ENCODE measurements at regions not wholly inside any gene's neighbourhood (a gene's known extent, or its start where the extent isn't known, plus 50 kb on each side); places are given as distances from the start of the nearest gene placed in this dataset.

DNA sequence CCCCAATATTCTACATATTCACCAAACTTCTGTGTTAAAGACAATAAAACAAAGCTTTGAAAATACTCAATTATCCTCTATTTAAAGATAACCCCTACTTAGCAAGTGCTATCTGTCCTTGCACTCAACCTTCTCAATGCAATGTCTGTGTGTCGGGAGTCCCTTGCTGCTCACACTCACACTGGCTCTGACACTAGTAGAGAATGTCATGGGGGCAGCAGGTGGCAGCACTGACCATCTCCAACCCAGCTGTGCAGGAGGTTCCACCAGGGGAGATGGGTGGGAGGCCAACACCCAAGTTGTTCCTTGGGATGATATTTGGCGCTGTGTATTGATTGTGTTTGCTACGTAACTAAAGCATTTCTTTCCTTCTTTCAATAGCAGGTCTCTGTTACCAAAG, 59.4 kb upstream of the SIMC1 start:
- no peak for TF ChIP-seq Cebpa-rat (IDR thresholded peaks at IDR 0.05)
- no peak overlapping the region for H3K9ac ChIP-seq
- H3K4me2 ChIP-seq: no peak overlapping the region
- no peak overlapping the region for H3K27ac ChIP-seq
- no peaks in the 10 kb centered on the region for H3K36me3 ChIP-seq
- no peaks in the 10 kb centered on the region for H3K27me3 ChIP-seq
- no peak overlapping the region for H3K4me3 ChIP-seq
- no peaks in the 10 kb centered on the region for H3K4me1 ChIP-seq
- no peaks in the 10 kb centered on the region for H4K20me1 ChIP-seq
- H3K9me3 ChIP-seq (replicated peaks in 1 of 11): peaks cover 0 to 13% (median 8%) of the 10 kb centered on the region in 11 experiments; a peak in 12 of 22 replicates

DNA sequence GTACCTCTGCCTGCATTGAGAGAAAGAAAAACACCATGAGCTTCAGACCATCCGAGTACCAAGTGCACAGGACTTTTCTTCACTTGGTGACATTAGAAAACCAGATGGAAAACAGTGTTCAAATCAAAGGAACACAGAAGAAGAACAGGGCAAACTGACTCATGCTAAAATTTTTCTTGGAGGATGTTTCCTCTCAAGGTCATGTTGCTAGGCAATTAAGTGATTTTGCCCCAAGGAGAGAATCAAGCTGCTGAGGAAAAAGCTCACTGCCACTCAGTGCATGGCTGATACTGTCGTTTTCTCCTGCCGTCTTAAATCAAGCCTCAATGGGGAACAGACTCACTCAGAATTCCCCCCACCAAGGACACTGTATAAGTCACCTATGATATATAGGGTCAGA, 57.9 kb upstream of the SIMC1 start:
- no peak overlapping the region for H3K9ac ChIP-seq
- H4K20me1 ChIP-seq: no peaks in the 10 kb centered on the region
- TF ChIP-seq Cebpa-rat (IDR thresholded peaks at IDR 0.05): no peak
- peaks cover 0 to 13% (median 8%) of the 10 kb centered on the region in 11 experiments; a peak in 12 of 22 replicates for H3K9me3 ChIP-seq (replicated peaks in 1 of 11)
- no peak overlapping the region for H3K4me3 ChIP-seq
- no peaks in the 10 kb centered on the region for H3K36me3 ChIP-seq
- no peaks in the 10 kb centered on the region for H3K4me1 ChIP-seq
- no peak overlapping the region for H3K4me2 ChIP-seq
- H3K27me3 ChIP-seq: no peaks in the 10 kb centered on the region
- no peak overlapping the region for H3K27ac ChIP-seq

DNA sequence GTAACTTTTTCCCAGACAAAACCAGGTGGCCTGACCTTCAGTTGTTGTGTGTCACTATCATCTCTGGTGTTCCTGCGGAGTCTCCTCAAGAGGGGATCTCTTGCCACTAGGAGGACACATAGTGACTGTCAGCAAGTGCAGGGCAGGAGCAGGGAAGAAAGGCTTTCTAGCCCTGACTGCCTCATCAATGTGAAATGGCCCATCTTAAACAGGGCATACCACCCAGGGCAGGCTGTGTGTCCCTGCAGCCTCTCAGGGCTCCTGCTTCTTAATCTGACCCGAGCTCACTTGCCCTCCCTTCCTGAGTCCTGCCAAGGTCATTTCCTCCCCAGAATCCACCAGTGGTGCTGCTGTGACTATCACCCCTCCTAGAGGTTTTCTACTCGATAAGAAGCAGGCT, 57.4 kb upstream of the SIMC1 start:
- TF ChIP-seq Cebpa-rat (IDR thresholded peaks at IDR 0.05): no peak
- Histone ChIP-seq H3K4me1 (no peaks in the 10 kb centered on the region), H3K27me3 (no peaks in the 10 kb centered on the region), H3K4me3 (no peak overlapping the region), H3K9ac (no peak overlapping the region), H3K9me3 (replicated peaks in 1 of 11) (peaks cover 0 to 13% (median 8%) of the 10 kb centered on the region in 11 experiments; a peak in 12 of 22 replicates), H3K36me3 (no peaks in the 10 kb centered on the region), H3K4me2 (no peak overlapping the region), H4K20me1 (no peaks in the 10 kb centered on the region), H3K27ac (no peak overlapping the region)

DNA sequence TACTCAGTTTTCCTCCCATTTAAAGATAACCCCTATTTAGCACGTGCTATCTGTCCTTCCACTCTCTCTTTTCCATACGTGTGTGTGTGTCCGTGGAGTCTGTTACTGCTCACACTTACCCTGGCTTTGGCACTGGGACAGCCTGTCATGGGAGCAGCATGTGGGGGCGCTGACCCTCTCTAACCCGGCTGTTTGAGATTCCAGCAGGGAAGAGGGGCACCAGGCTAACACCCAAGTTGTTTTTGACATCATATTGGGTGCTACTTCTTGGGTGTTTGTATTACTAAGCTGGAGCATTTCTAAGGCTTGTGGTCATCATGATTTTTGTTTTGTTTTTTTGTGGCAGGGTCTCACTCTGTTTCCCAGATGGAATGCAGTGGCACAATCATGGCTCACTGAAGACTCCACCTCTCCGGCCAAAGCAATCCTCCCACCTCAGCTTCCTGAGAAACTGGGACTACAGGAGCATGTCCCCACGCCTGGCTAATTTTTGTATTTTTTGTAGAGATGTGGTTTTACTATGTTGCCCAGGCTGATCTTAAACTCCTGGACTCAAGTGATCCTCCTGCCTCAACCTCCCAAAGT, 56.9 kb upstream of the SIMC1 start:
- H3K4me3 ChIP-seq: no peak overlapping the region
- no peaks in the 10 kb centered on the region for H3K27me3 ChIP-seq

DNA sequence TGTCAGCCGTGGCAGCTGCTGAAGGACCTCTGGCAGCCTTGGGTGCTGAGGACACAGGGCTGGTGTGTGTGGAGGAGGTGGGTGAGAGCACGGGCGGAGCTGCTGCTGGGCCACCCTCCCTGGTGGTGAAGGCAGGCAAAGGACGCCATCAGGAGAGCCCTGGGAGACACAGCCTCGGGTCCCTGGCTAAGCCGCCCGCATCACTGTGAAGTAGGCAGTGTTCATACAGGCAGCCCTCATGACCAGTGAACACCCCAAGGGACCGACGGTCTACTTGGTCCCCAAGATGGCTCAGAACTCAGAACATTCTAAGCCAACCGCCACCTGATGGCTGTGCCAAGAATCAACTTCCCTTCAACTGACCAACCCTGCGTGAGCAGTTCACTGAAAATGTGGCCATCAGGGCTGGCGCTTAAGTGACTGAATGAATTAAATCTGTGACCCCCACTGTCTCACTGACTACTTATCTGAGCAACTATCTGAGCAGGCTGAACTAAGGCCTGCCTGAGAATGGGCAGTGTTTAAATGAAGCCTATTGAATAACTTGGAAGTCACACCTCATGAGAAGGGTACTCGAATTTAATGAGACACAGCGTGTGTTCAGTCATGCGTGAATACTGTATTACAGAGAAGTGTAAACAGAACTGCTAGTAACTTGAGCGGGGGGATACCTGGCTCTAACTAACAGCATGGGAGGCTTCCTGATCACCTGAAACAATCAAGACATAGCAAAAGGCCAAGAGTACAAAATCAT, 54.7 kb upstream of the SIMC1 start:
- no peaks in the 10 kb centered on the region for H3K36me3 ChIP-seq
- no peaks in the 10 kb centered on the region for H3K27me3 ChIP-seq
- H4K20me1 ChIP-seq: no peaks in the 10 kb centered on the region
- H3K9me3 ChIP-seq (replicated peaks in 1 of 11): peaks cover 0 to 8% (median 6%) of the 10 kb centered on the region in 11 experiments; a peak in 12 of 22 replicates
- H3K4me3 ChIP-seq: no peak overlapping the region
- TF ChIP-seq Cebpa-rat (IDR thresholded peaks at IDR 0.05): no peak
- no peak overlapping the region for H3K9ac ChIP-seq
- no peak overlapping the region for H3K27ac ChIP-seq
- no peak overlapping the region for H3K4me2 ChIP-seq
- no peaks in the 10 kb centered on the region for H3K4me1 ChIP-seq

More for the DNA sequence above, 56.9 kb upstream of the SIMC1 start:
- TF ChIP-seq Cebpa-rat (IDR thresholded peaks at IDR 0.05): no peak
- Histone ChIP-seq H3K9me3 (replicated peaks in 1 of 11) (peaks cover 0 to 13% (median 8%) of the 10 kb centered on the region in 11 experiments; a peak in 12 of 22 replicates), H3K4me2 (no peak overlapping the region), H3K9ac (no peak overlapping the region), H3K4me1 (no peaks in the 10 kb centered on the region), H3K36me3 (no peaks in the 10 kb centered on the region), H4K20me1 (no peaks in the 10 kb centered on the region), H3K27ac (no peak overlapping the region)

DNA sequence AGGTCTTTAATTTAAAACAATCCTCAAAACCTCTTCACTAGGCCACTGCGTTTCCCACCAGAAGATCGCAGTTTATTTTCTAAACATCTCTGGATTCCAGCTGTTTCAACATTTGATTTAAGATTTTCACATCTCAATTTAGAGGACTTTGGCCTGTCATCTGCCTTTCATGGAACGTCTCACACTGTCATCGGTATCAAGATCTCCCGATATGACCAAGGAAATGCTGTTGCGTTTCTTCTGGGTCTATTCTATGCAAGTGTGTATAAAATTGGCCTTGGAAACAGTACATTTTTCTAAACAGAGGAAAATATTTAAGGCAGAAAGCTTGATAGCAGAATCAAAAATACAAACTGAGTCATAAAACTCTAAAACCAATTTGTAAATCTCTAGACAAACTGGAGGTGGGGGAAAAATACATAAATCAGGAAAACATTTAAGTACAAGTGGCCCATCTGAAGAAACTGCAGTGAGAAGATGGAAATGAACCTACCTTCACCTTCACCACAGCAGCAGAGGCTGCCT, 53.6 kb upstream of the SIMC1 start:
- Histone ChIP-seq H3K4me2 (no peak overlapping the region), H3K9ac (no peak overlapping the region), H3K4me3 (no peak overlapping the region), H3K9me3 (replicated peaks in 1 of 11) (no peaks in the 10 kb centered on the region), H3K27ac (no peak overlapping the region), H3K4me1 (no peaks in the 10 kb centered on the region), H3K36me3 (no peaks in the 10 kb centered on the region), H3K27me3 (no peaks in the 10 kb centered on the region), H4K20me1 (no peaks in the 10 kb centered on the region)
- no peak for TF ChIP-seq Cebpa-rat (IDR thresholded peaks at IDR 0.05)

DNA sequence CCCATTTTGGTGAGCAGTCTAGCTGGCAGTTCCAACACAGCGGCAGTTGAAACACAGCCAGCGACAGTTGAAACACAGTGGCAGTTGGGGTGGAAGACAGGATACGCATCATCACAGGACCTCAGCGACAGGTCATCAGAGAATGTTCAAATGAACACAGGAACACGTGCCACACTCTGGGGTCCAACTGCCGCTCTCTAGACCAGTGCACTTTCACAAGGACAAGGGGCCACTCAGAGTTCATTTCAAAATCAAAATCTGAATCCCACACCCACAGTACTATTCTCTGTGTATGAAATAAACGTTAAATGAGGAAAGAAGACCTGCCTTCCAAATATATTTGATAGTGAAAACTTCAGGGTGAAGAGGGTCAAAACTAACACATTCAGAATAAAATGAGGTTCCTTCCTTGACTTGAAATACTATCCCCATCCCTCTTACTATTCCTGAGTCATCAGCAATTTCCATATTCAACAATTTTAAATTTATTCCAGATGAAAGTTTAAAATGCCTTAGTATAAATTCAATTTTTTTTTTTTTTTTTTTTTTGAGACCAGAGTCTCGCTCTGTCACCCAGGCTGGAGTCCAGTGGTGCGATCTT, 53.0 kb upstream of the SIMC1 start:
- H3K36me3 ChIP-seq: no peaks in the 10 kb centered on the region
- no peak overlapping the region for H3K4me2 ChIP-seq
- no peaks in the 10 kb centered on the region for H4K20me1 ChIP-seq
- no peaks in the 10 kb centered on the region for H3K27me3 ChIP-seq
- H3K4me1 ChIP-seq: no peaks in the 10 kb centered on the region
- no peak overlapping the region for H3K9ac ChIP-seq
- no peaks in the 10 kb centered on the region for H3K9me3 ChIP-seq (replicated peaks in 1 of 11)
- H3K4me3 ChIP-seq: no peak overlapping the region
- no peak for TF ChIP-seq Cebpa-rat (IDR thresholded peaks at IDR 0.05)
- H3K27ac ChIP-seq: no peak overlapping the region

DNA sequence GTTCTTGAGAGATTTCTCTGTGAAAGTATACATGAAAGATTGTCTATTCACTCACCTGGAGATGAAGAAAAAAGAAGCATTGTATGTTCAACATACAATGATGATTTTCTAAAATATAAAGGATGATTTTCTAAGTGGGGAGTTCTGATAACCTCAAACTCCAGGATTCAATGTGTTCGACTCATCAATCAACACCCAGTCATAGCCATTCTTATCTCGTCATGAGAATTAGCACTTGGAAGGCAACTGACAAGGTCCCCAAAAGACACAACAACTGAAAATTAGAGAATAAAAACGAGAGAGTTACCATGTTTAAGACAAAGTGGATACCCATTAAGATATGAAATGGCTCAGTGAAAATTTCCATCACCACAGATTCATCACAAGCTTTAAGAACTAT, 52.1 kb upstream of the SIMC1 start:
- Histone ChIP-seq H3K9me3 (replicated peaks in 1 of 11) (no peaks in the 10 kb centered on the region), H3K27me3 (no peaks in the 10 kb centered on the region), H3K36me3 (no peaks in the 10 kb centered on the region), H3K9ac (no peak overlapping the region), H3K4me1 (no peaks in the 10 kb centered on the region), H3K4me2 (no peak overlapping the region), H4K20me1 (no peaks in the 10 kb centered on the region), H3K27ac (no peak overlapping the region), H3K4me3 (no peak overlapping the region)
- TF ChIP-seq Cebpa-rat (IDR thresholded peaks at IDR 0.05): no peak

DNA sequence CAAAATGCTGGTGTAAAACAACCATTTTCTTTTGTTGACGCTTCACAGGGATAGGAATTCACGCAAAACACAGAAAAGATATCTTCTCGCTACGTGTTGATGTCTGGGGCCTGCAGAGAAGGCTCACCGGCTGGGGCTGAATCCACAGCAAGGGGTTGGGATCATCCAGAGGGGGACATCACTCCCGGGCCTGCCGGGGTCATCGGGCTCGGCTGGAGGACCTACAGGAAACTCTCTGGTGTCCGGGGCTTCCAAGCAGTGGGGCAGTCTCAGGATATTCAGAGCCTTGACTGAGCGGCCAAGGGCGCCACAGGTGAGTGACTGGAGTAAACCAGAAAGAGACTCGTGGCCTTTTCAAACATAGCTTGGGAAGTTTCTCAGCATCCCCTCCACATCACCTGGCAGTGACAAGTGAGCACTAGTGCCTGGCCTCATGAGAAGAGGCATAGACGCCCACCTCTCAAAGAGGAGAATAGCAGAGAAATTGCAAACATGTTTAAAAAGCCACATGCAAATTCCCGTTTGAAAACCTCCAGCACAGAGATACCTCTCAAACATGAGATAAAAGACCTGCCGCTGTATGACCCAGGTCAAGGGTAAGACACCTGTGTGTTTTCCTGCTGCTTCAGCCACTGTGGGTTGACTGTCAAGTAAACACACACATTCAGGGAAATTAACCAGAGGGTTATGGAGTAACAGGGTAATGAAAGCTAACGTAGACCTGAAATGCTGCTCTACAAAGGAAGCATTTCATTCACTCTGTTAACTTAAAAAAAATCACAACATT, 50.8 kb upstream of the SIMC1 start:
- Histone ChIP-seq H4K20me1 (0 out of 22 replicates have a peak, but pooled peaks cover 0 to 5% (median 0%) of the 10 kb centered on the region in 11 experiments), H3K9me3 (replicated peaks in 1 of 11) (no peaks in the 10 kb centered on the region), H3K27me3 (peaks cover 0 to 6% (median 6%) of the 10 kb centered on the region in 11 experiments; a peak in 16 of 22 replicates), H3K4me3 (no peak overlapping the region), H3K4me2 (no peak overlapping the region), H3K4me1 (no peaks in the 10 kb centered on the region), H3K27ac (no peak overlapping the region), H3K36me3 (no peaks in the 10 kb centered on the region), H3K9ac (no peak overlapping the region)
- no peak for TF ChIP-seq Cebpa-rat (IDR thresholded peaks at IDR 0.05)

All from BLaER1 treated with 17β-estradiol and CSF1 and Interleukin-3, amounts not matched to agents 10 nM and 100 nM (cell line).